NCI-H1092 treated with DMSO at 0.1 percent for 48 hours (cell line): ENCODE measurements at regions not wholly inside any gene's neighbourhood (a gene's known extent, or its start where the extent isn't known, plus 50 kb on each side); places are given as distances from the start of the nearest gene placed in this dataset.

ENCODE experiments used
- DNase-seq: peaks from one replicate; lab custom pipeline; 2025; lab: John Stamatoyannopoulos, UW

GRCh38 chr13:99859178-99860177 lies 112.1 kb downstream of the ZIC5 start:
- no peak for DNase-seq

GRCh38 chr13:99857738-99858137 lies 113.8 kb downstream of the ZIC5 start:
- no peak for DNase-seq

GRCh38 chr13:99855526-99856420 lies 115.8 kb downstream of the ZIC5 start:
- DNase-seq, result no peak

- no peak for DNase-seq
Observed at GRCh38 chr13:99854366-99854765, 117.2 kb downstream of the ZIC5 start.

DNA sequence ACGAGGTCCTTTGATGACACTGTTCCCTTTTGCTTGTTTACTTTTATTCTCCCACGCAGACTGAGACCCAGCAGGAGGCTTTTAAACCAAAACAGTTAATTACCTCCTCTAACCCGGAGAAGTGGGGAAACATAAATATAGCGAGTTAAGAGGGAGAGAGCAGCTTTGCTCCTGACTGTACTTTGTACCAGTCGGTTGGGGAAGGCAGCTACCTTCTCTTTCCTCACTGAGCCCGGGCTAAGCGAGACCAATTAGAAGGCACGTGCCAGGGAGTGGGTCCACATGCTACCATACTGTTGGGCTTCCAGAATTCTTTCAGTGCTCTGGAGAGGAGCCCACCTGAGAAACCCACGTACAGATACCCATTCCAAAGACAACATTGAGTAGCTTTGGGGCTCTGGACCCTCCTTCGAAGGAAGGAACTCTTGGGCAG lies 124.2 kb downstream of the ZIC5 start:
- peak; percentile 45 for DNase-seq

DNA sequence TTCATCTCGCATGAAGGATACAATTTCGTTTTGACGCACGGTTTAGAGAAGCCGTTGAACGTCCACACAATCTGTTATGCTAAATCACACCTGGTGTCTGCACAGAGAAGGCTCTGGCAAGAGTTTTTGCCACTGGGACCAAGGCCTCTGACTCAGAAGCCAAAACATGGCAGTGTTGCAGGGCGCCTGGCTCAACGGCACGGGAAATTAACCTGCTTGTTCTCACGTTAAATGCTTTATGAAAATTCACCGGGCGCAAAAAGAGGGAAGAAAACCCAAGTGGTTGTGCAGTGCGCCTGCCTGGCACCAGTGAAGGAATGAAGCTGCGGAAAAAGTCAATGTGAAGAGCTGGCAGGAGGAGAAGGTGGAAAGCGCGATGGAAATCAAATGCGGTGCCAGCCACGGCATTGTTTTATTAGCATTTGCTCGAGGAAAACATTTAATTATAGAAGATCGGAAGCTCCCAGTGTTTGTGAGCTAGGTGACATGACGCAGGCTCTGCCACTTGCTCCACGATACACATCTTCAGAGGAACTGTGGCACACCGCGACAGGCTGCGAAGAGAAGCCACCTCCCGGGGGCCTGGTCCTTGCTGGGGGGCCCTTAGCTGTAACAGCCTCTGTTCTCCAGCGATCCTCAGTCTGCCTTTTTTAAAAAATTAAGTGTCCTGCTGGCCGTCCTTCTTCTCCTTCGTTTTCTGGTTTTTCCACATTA lies 126.2 kb downstream of the ZIC5 start:
- no peak for DNase-seq

DNA sequence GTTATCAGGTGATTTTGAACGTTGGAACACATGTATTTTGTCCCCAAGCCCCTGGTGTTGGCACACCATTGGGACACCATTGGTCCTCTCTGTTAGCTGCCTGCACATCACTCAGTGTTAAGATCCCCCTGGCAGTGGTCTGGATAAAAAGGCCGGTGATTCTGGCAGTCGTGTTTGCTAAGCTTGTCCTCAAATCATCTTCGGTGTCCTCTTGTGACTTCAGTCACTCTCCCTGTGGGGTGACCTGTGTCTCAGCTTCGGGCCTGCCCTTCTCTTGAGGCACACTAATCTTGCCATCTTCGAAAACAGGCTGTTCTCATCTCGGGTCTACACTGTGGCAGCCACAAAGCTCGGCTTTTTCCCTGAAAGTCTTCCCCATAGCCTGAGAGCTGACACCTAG lies 127.1 kb downstream of the ZIC5 start:
- DNase-seq, result no peak

DNA sequence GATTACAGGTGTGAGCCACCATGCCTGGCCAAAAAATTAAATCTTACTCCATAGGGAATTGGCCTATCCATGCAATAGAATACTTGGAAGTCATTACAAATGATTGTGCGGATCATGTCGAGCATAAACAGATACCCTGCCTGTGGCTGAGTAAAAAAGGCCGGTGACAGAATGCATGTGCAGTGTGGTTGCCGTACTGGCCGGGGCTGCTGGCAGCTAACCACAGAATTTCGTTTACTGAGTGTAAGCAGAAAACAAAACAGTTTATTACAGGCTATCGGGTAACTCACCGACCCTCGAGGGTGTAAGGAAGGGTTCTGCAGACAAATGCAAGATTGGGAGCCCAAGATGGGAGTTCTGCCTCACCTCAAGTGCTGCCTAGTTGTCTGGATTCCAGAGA lies 127.7 kb downstream of the ZIC5 start:
- no peak for DNase-seq

- no peak for DNase-seq
Observed at GRCh38 chr13:99842405-99842804, 129.2 kb downstream of the ZIC5 start.

GRCh38 chr13:99836291-99836690 lies 135.3 kb downstream of the ZIC5 start:
- DNase-seq, result no peak

- DNase-seq, result no peak
Observed at GRCh38 chr13:99835442-99835841, 136.1 kb downstream of the ZIC5 start.

GRCh38 chr13:99834246-99834645 lies 137.3 kb downstream of the ZIC5 start:
- no peak for DNase-seq

GRCh38 chr13:99832347-99832746 lies 139.2 kb downstream of the ZIC5 start:
- no peak for DNase-seq

- no peak for DNase-seq
Observed at GRCh38 chr13:99830931-99831330, 140.6 kb downstream of the ZIC5 start.

- DNase-seq, result no peak
Observed at GRCh38 chr13:99829593-99830239, 141.9 kb downstream of the ZIC5 start.

GRCh38 chr13:99829161-99829560 lies 142.4 kb downstream of the ZIC5 start:
- DNase-seq, result no peak

- DNase-seq, result no peak
Observed at GRCh38 chr13:99828735-99829134, 142.8 kb downstream of the ZIC5 start.

DNA sequence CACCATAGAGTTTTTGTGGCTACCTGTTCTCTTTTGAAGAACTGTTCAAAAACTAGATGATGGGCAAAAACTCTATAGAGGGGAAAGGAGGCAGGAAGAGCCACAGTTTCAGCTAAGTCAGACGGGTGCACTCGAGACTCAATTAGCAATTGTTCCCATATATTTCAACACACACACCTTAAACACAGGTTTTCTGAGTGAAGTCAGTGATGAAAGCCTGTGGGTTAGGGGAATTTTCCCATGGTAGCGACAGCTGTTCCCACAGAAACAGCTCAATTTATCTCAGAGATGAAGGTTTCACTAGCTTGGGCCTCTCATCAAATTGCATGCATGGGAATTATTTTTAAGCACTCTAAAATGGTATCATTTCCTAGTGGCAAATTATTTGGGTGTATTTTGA lies 143.4 kb downstream of the ZIC5 start:
- no peak for DNase-seq

DNA sequence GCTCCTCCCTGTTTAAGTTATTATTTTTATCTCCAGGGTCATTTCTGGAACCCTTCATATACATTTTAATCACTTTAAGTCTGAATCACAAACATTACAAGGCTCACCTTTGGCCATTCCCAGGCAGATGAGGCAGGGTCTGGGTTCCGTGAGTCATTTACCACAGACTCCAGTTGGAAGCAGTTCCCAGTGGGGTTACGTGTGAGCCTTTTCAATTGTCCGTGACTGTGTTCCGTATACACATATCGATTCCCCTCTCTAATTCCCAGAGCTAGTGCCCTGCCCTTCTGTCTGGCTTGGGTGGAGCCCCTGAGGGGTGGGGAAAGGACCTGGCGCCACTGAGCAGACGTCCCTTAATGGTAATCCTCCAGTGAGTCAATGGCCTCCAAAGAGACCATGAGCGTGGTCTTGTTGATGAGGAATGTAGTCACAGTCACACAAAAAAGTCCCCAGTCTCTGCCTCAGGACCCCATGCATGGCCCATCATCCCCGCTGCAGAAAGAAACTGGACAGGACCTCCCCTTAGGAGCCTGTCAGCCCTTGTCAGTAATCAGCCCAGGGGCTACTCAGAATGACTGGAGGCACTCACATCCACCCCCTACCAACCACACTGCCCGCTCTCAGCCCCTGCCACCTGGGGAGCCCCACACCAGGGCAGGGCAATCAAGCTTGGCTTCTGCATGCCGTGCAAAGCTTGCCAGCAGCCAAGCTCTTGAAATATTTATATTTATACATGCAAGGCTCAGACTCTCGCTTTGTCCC lies 144.4 kb downstream of the ZIC5 start:
- no peak for DNase-seq

DNA sequence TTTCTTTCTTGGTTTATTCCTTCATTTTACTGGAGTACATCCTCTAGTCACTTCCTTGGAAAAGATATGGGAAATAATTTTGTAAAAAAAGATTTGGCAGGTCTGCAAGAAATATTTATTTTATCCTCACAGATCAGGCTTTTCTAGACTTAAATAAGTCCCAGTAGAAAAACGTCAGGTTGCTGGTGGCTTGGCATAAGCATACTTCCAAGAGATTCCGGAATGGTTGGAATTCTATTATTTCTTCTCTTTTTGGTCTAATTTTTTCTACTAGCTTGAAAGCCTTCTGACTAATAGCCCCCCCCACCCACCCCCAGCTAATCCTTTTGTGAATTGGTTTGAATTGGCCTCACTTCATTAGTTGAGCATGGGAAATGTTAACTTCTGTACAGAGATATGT lies 147.6 kb downstream of the ZIC5 start:
- DNase-seq, result no peak

DNA sequence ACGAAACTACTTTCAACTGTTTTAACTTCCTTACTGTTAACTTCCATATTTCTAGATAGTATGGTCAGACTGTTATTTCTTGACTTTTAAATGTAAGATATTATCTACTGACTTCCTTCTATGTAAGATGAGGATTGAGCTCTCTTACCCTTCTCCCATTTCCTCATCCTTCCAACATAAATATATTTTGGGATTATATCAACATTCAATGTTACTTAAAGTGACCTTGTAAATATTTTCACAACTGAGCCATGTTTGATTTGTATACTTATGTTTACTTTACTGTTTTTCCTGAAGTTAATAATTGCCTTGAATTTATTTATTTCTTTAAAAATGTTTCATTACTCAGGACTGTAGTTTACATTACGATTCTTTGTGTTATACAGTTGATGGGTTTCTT lies 148.7 kb downstream of the ZIC5 start:
- DNase-seq, result no peak
